SJCRH30 (cell line): ENCODE measurements at regions not wholly inside any gene's neighbourhood (a gene's known extent, or its start where the extent isn't known, plus 50 kb on each side); places are given as distances from the start of the nearest gene placed in this dataset.
"Not testable (repeated sequence)": the region's sequence is repeated elsewhere in the genome, so short reads cannot be mapped to it uniquely, and the experiment has no call there.

ENCODE experiments used
- DNase-seq, 2 experiments: peaks; one replicate each; pipeline ENCODE4 v3.0.0-alpha.2; 2015 to 2020
- H3K27ac ChIP-seq: fragments of 250-450 bp; sonication (Bioruptor Pico); 2 replicates; pipeline ENCODE4 v1.5.1; 2020; ENCODE audit warnings: mild to moderate bottlenecking, moderate library complexity
- H3K27me3 ChIP-seq: fragments of 250-450 bp; sonication (Bioruptor Pico); 2 replicates; pipeline ENCODE4 v1.5.1; 2020; ENCODE audit warnings: mild to moderate bottlenecking, moderate library complexity
- H3K36me3 ChIP-seq: fragments of 250-450 bp; sonication (Bioruptor Pico); 2 replicates; pipeline ENCODE4 v1.5.1; 2020; ENCODE audit warnings: mild to moderate bottlenecking, moderate library complexity
- H3K4me1 ChIP-seq: fragments of 250-450 bp; sonication (Bioruptor Pico); 2 replicates; pipeline ENCODE4 v1.5.1; 2020; ENCODE audit warnings: mild to moderate bottlenecking, moderate library complexity
- H3K4me3 ChIP-seq: fragments of 250-450 bp; sonication (Bioruptor Pico); 2 replicates; pipeline ENCODE4 v1.5.1; 2020; ENCODE audit warnings: mild to moderate bottlenecking, moderate library complexity
- H3K9me3 ChIP-seq: fragments of 250-450 bp; sonication (Bioruptor Pico); replicated peaks from 2 replicates; pipeline ENCODE4 v1.5.1; 2020; ENCODE audit warnings: mild to moderate bottlenecking, moderate library complexity

DNA sequence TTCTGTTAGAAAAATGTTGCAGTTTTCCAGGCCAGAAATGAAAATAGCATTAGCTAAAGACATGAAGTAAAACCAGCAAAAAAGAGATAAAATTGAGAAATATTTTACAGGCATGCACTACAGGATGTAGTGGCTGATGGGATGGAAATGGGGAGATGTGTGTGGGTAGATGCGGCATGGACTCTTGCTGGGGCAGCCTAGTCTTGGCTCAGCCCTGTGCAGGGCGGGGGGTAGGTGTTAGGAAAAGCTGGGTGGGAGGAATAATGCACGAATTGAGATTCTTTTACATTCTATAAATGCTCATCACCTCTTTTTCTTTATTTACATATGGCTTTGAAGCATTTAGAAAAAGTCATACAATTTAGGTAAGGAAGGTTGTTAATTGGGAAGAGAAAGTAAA is 334.2 kb downstream of the NUP35 start:
- H3K36me3 ChIP-seq: no peaks in the 10 kb centered on the region
- no peaks in the 10 kb centered on the region for H3K4me1 ChIP-seq
- no peaks in the 10 kb centered on the region for H3K27me3 ChIP-seq
- H3K27ac ChIP-seq: no peak overlapping the region
- H3K4me3 ChIP-seq: no peak overlapping the region
- no peak for DNase-seq
- H3K9me3 ChIP-seq: no peaks in the 10 kb centered on the region; the same call in 1 of the 2 replicates

- H3K4me1 ChIP-seq: no peaks in the 10 kb centered on the region
Measured at GRCh38 chr2:183459466-183459865, 335.2 kb downstream of the NUP35 start.

GRCh38 chr2:183463821-183464220 is 339.6 kb downstream of the NUP35 start:
- H3K36me3 ChIP-seq: no peaks in the 10 kb centered on the region
- H3K4me1 ChIP-seq: no peaks in the 10 kb centered on the region
- H3K27ac ChIP-seq: no peak overlapping the region
- no peaks in the 10 kb centered on the region; the same call in 1 of the 2 replicates for H3K9me3 ChIP-seq
- H3K4me3 ChIP-seq: no peak overlapping the region
- no peak for DNase-seq
- H3K27me3 ChIP-seq: no peaks in the 10 kb centered on the region

More at GRCh38 chr2:183459466-183459865, 335.2 kb downstream of the NUP35 start:
- H3K36me3 ChIP-seq: no peaks in the 10 kb centered on the region
- H3K27me3 ChIP-seq: no peaks in the 10 kb centered on the region
- no peak overlapping the region for H3K27ac ChIP-seq
- DNase-seq: no peak
- no peak overlapping the region for H3K4me3 ChIP-seq
- H3K9me3 ChIP-seq: no peaks in the 10 kb centered on the region; the same call in 1 of the 2 replicates

- Histone ChIP-seq H3K27me3 (no peaks in the 10 kb centered on the region), H3K36me3 (no peaks in the 10 kb centered on the region), H3K4me3 (no peak overlapping the region), H3K9me3 (peaks cover 5% of the 10 kb centered on the region), H3K27ac (no peak overlapping the region), H3K4me1 (no peaks in the 10 kb centered on the region)
- DNase-seq: no peak
Measured at GRCh38 chr2:183465048-183465447, 340.8 kb downstream of the NUP35 start.

GRCh38 chr2:183474912-183475695 is 350.9 kb downstream of the NUP35 start:
- Histone ChIP-seq H3K27ac (no peak overlapping the region), H3K9me3 (peaks cover under 1% of the 10 kb centered on the region; the same call in 1 of the 2 replicates), H3K4me1 (no peaks in the 10 kb centered on the region), H3K36me3 (no peaks in the 10 kb centered on the region), H3K4me3 (no peak overlapping the region), H3K27me3 (no peaks in the 10 kb centered on the region)
- DNase-seq: no peak

DNA sequence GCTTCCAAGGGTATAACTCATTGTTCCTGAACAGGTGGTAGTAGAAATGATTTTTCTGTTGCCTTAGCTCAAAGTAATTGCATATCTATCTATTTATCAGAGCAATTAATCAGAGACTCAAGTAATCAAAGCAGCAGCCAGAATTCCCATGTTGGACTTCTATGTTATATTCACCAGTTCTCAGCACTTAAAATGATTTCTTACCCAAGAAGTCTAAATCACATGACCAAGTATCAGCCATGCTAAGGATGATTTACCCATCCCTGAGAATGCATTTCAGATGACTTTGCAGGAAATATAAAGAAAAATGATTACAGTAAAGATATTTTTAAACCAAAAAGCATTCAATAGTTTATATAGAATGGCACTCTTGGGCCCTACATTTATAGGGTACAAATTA is 352.2 kb downstream of the NUP35 start:
- no peak overlapping the region for H3K4me3 ChIP-seq
- no peaks in the 10 kb centered on the region for H3K27me3 ChIP-seq
- H3K27ac ChIP-seq: no peak overlapping the region
- no peaks in the 10 kb centered on the region for H3K36me3 ChIP-seq
- no peaks in the 10 kb centered on the region for H3K4me1 ChIP-seq
- H3K9me3 ChIP-seq: peaks cover 2% of the 10 kb centered on the region; the same call in 1 of the 2 replicates
- DNase-seq: no peak

- Histone ChIP-seq H3K9me3 (peaks cover 4% of the 10 kb centered on the region; the same call in 1 of the 2 replicates), H3K36me3 (no peaks in the 10 kb centered on the region), H3K27ac (no peak overlapping the region), H3K27me3 (no peaks in the 10 kb centered on the region), H3K4me3 (no peak overlapping the region), H3K4me1 (no peaks in the 10 kb centered on the region)
- DNase-seq: no peak
Measured at GRCh38 chr2:183477296-183477695, 353.1 kb downstream of the NUP35 start.

DNA sequence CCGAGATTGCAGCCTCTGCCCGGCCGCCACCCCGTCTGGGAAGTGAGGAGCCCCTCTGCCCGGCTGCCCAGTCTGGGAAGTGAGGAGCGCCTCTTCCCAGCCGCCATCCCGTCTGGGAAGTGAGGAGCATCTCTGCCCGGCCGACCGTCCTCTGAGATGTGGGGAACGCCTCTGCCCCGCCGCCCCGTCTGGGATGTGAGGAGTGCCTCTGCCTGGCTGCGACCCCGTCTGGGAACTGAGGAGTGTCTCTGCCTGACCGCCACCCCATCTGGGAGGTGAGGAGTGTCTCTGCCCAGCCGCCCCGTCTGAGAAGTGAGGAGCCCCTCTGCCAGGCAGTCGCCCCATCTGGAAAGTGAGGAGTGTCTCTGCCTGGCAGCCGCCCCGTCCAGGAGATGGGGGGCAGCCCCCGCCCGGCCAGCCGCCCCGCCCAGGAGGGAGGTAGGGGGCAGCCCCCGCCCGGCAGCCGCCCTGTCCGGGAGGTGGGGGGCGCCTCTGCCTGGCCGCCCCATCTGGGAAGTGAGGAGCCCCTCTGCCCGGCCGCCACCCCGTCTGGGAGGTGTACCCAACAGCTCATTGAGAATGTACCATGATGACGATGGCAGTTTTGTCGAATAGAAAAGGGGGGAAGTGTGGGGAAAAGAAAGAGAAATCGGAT is 354.8 kb downstream of the NUP35 start:
- not testable (repeated sequence) for H3K9me3 ChIP-seq, DNase-seq, H3K36me3 ChIP-seq, H3K27me3 ChIP-seq, H3K4me3 ChIP-seq, H3K27ac ChIP-seq, H3K4me1 ChIP-seq

- Histone ChIP-seq H3K4me1 (no peaks in the 10 kb centered on the region), H3K27ac (no peak overlapping the region), H3K9me3 (no peaks in the 10 kb centered on the region), H3K27me3 (no peaks in the 10 kb centered on the region), H3K4me3 (no peak overlapping the region), H3K36me3 (no peaks in the 10 kb centered on the region)
- no peak for DNase-seq
Measured at GRCh38 chr2:183487326-183487725, 363.1 kb downstream of the NUP35 start.

- no peak overlapping the region for H3K27ac ChIP-seq
- H3K4me1 ChIP-seq: no peaks in the 10 kb centered on the region
- no peak overlapping the region for H3K4me3 ChIP-seq
- DNase-seq: no peak
- no peaks in the 10 kb centered on the region for H3K27me3 ChIP-seq
- no peaks in the 10 kb centered on the region for H3K9me3 ChIP-seq
- H3K36me3 ChIP-seq: no peaks in the 10 kb centered on the region
Measured at GRCh38 chr2:183488421-183488820, 364.2 kb downstream of the NUP35 start.

DNA sequence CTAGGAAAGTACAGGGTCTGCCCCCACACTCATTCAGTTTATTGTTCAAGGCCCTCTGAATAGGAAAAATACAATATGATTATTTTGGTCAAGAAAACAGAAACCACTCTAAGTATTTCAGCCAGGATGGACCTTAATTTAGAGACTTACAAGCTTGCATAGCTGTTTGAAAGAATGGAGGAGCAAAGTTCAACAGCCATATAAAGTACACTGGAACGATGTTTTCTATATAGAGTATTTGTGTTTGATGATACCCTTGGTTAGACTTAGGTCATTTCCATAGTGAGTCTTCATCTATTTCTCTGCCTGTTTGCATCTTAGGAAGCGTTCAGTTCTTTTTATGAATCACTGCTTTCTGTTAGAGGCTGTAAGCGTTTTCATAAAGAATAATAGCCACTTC is 366.2 kb downstream of the NUP35 start:
- no peak overlapping the region for H3K27ac ChIP-seq

GRCh38 chr2:183490914-183491313 is 366.7 kb downstream of the NUP35 start:
- peak in 1 of 2 experiments; percentile 9 for DNase-seq
- Histone ChIP-seq H3K4me3 (no peak overlapping the region), H3K36me3 (no peaks in the 10 kb centered on the region), H3K27ac (no peak overlapping the region), H3K9me3 (no peaks in the 10 kb centered on the region), H3K27me3 (no peaks in the 10 kb centered on the region), H3K4me1 (no peaks in the 10 kb centered on the region)

More for the DNA sequence above, 366.2 kb downstream of the NUP35 start:
- Histone ChIP-seq H3K27me3 (no peaks in the 10 kb centered on the region), H3K9me3 (no peaks in the 10 kb centered on the region), H3K4me1 (no peaks in the 10 kb centered on the region), H3K36me3 (no peaks in the 10 kb centered on the region), H3K4me3 (no peak overlapping the region)
- no peak for DNase-seq

GRCh38 chr2:183493040-183493439 is 368.8 kb downstream of the NUP35 start:
- Histone ChIP-seq H3K27me3 (no peaks in the 10 kb centered on the region), H3K4me3 (no peak overlapping the region), H3K27ac (no peak overlapping the region), H3K36me3 (no peaks in the 10 kb centered on the region), H3K4me1 (no peaks in the 10 kb centered on the region), H3K9me3 (no peaks in the 10 kb centered on the region)
- no peak for DNase-seq

GRCh38 chr2:183495079-183495478 is 370.8 kb downstream of the NUP35 start:
- Histone ChIP-seq H3K4me3 (no peak overlapping the region), H3K27me3 (no peaks in the 10 kb centered on the region), H3K9me3 (no peaks in the 10 kb centered on the region), H3K36me3 (no peaks in the 10 kb centered on the region), H3K27ac (no peak overlapping the region), H3K4me1 (no peaks in the 10 kb centered on the region)
- no peak for DNase-seq

DNA sequence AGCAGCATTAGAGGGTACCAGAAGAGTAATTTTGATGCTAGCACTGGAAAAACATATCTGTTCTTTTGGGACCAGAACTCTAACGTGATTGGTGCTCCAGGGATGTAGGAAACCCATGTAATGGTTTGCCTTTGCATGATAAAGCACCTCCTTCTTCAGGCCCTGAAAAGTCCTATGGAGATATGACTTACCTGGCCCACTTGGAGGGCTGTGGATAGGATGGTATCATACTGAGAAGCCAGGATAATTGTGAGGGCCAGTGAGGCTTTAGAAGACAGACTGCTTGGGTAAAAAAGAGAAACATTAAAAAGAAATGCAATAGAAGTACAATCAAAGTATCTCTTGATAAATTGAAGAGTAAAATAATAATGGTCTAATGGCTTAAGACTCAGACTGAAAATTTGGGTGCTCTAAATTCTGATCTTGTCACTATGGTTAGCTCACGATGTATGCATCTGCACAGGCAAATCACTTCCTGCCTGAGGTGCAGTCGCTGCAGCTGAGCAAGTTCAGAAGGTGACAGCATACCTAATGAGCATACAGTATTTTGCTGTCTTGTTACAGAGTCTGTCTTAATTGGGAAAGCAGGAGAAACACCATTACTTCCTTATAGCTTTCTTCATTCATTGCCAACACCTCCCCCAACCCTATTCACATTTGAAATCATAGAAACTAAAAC is 371.5 kb downstream of the NUP35 start:
- H3K27ac ChIP-seq: no peak overlapping the region
- H3K4me1 ChIP-seq: no peaks in the 10 kb centered on the region
- no peaks in the 10 kb centered on the region for H3K27me3 ChIP-seq
- H3K4me3 ChIP-seq: no peak overlapping the region
- no peaks in the 10 kb centered on the region for H3K36me3 ChIP-seq
- DNase-seq: no peak
- H3K9me3 ChIP-seq: no peaks in the 10 kb centered on the region
